ENCODE measurements at regions not wholly inside any gene's neighbourhood (a gene's known extent, or its start where the extent isn't known, plus 50 kb on each side); places are given as distances from the start of the nearest gene placed in this dataset.
A peak's percentile ranks its signal among the peaks of the same experiment; 100 is the strongest.

GRCh38 chr20:9912858-9913434, 74.1 kb upstream of the PAK5 start:
- Histone ChIP-seq H3K9ac (replicated peaks; ENCODE audit: extremely low read depth, insufficient read depth, low read length) (no peak overlapping the region), H3K4me2 (ENCODE audit: insufficient read depth, low read length) (no peak overlapping the region), H3K79me2 (ENCODE audit: control insufficient read depth, insufficient read depth, low read length) (no peaks in the 10 kb centered on the region), H2AFZ (ENCODE audit: low read depth, low read length) (no peak overlapping the region), H3K36me3 (ENCODE audit: control insufficient read depth in 2 of 2, extremely low read depth in 1 of 2, insufficient read depth in 2 of 2, low read length in 2 of 2) (no peaks in the 10 kb centered on the region), H3K4me1 (ENCODE audit: control insufficient read depth, extremely low read depth, insufficient read depth, low read length) (no peaks in the 10 kb centered on the region), H4K20me1 (replicated peaks; ENCODE audit: control insufficient read depth, extremely low read depth, insufficient read depth, low read length) (no peaks in the 10 kb centered on the region), H3K9me1 (replicated peaks; ENCODE audit: control insufficient read depth, extremely low read depth, insufficient read depth, low read length) (no peaks in the 10 kb centered on the region), H3K27ac (ENCODE audit: insufficient read depth, low read depth, low read length) (no peak overlapping the region), H3K27me3 (ENCODE audit: control insufficient read depth in 2 of 2, insufficient read depth in 2 of 2, low read length in 2 of 2) (peaks cover 4 to 6% of the 10 kb centered on the region in 2 experiments), H3K9me3 (replicated peaks; ENCODE audit: control insufficient read depth, insufficient read depth, low read length) (no peaks in the 10 kb centered on the region), H3K4me3 (replicated peaks in 1 of 3; ENCODE audit: insufficient read depth in 1 of 3, low read depth in 1 of 3, low read length in 3 of 3) (no peak overlapping the region)
- ChIA-PET CTCF (interaction anchor here (0.7 to 7.4 kb wide), 11 partner anchors 10 to 505 kb away, joined by 3 to 111 read pairs (median 5); no protein-coding TSS in a partner anchor), POLR2A (no interaction called here)
- dilution Hi-C loops (cut with MboI; ENCODE audit: extremely low pct_ligation_motif_present, low sequenced_read_pairs), result no loop called here
- TF ChIP-seq, protein P1, sequence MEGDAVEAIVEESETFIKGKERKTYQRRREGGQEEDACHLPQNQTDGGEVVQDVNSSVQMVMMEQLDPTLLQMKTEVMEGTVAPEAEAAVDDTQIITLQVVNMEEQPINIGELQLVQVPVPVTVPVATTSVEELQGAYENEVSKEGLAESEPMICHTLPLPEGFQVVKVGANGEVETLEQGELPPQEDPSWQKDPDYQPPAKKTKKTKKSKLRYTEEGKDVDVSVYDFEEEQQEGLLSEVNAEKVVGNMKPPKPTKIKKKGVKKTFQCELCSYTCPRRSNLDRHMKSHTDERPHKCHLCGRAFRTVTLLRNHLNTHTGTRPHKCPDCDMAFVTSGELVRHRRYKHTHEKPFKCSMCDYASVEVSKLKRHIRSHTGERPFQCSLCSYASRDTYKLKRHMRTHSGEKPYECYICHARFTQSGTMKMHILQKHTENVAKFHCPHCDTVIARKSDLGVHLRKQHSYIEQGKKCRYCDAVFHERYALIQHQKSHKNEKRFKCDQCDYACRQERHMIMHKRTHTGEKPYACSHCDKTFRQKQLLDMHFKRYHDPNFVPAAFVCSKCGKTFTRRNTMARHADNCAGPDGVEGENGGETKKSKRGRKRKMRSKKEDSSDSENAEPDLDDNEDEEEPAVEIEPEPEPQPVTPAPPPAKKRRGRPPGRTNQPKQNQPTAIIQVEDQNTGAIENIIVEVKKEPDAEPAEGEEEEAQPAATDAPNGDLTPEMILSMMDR (IDR thresholded peaks at IDR 0.05; ENCODE audit: extremely low read depth in 1 of 2, insufficient read depth in 1 of 2, low read depth in 1 of 2, low read length in 2 of 2), result peak; percentile 69 to 72
- no peak for TF ChIP-seq POLR2A (IDR thresholded peaks at IDR 0.05; ENCODE audit: low read depth, low read length)
- no TSS peak for BruUV-seq (replicated peaks)
- FAIRE-seq (peak; percentile 90), DNase-seq (ENCODE audit: low read depth, low spot score) (peak; percentile 63)
- intact Hi-C loops (cut with micrococcal nuclease), result loop anchor here (1.0 kb wide), 2 partner anchors 296 to 505 kb away; no protein-coding TSS in a partner anchor

DNA sequence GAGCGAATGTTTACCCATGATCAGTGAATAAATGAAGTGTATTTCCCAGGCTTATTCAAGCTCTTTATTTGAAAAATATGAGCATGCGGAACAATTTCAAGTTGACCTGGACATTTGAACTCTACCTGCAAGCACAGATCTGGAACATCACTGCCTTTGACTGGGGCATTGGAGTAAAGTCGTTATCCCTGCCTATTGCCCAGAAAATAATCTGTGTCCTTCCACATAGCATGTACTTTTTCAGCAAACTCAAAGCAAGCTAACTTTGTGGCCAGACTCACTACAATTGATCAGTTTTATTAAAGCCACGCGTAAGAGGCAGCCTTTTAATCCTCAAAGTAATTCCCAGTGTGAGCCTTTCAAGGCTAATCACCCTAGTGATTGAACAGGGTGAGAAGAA, 73.4 kb upstream of the PAK5 start:
- dilution Hi-C loops (cut with MboI; ENCODE audit: extremely low pct_ligation_motif_present, low sequenced_read_pairs) (no loop called here), intact Hi-C loops (cut with micrococcal nuclease) (no loop called here)
- no peaks in the 10 kb centered on the region for H3K79me2 ChIP-seq (ENCODE audit: control insufficient read depth, insufficient read depth, low read length)
- no peaks in the 10 kb centered on the region for H3K4me1 ChIP-seq (ENCODE audit: control insufficient read depth, extremely low read depth, insufficient read depth, low read length)
- H3K27me3 ChIP-seq (ENCODE audit: control insufficient read depth in 2 of 2, insufficient read depth in 2 of 2, low read length in 2 of 2), result peaks cover 4% of the 10 kb centered on the region in 2 experiments
- no peak overlapping the region for H2AFZ ChIP-seq (ENCODE audit: low read depth, low read length)
- H3K9me3 ChIP-seq (replicated peaks; ENCODE audit: control insufficient read depth, insufficient read depth, low read length), result no peaks in the 10 kb centered on the region
- no peaks in the 10 kb centered on the region for H3K9me1 ChIP-seq (replicated peaks; ENCODE audit: control insufficient read depth, extremely low read depth, insufficient read depth, low read length)
- ChIA-PET POLR2A (no interaction called here), CTCF (interaction anchor here (0.7 to 7.4 kb wide), 10 partner anchors 10 to 504 kb away, joined by 3 to 111 read pairs (median 4); no protein-coding TSS in a partner anchor)
- no peak overlapping the region for H3K9ac ChIP-seq (replicated peaks; ENCODE audit: extremely low read depth, insufficient read depth, low read length)
- no peak overlapping the region for H3K27ac ChIP-seq (ENCODE audit: insufficient read depth, low read depth, low read length)
- FAIRE-seq (no peak), DNase-seq (ENCODE audit: low read depth, low spot score) (no peak)
- H4K20me1 ChIP-seq (replicated peaks; ENCODE audit: control insufficient read depth, extremely low read depth, insufficient read depth, low read length), result no peaks in the 10 kb centered on the region
- H3K4me3 ChIP-seq (replicated peaks in 1 of 3; ENCODE audit: insufficient read depth in 1 of 3, low read depth in 1 of 3, low read length in 3 of 3), result no peak overlapping the region
- TF ChIP-seq JUN (IDR thresholded peaks at IDR 0.05; ENCODE audit: borderline replicate concordance, insufficient read depth, insufficient read length, low read depth), result no peak
- no peak for TF ChIP-seq GATA2 (IDR thresholded peaks at IDR 0.05; ENCODE audit: insufficient read depth, insufficient read length, low read depth, low read length)
- TF ChIP-seq EZH2 (IDR thresholded peaks at IDR 0.05; ENCODE audit: borderline replicate concordance, low read depth, low read length, severe bottlenecking), result no peak
- no peak for TF ChIP-seq POLR2AphosphoS5 (IDR thresholded peaks at IDR 0.05; ENCODE audit: insufficient read depth, low read depth, low read length)
- TF ChIP-seq POLR2A (IDR thresholded peaks at IDR 0.05; ENCODE audit: low read depth, low read length), result no peak
- TF ChIP-seq, protein P2, sequence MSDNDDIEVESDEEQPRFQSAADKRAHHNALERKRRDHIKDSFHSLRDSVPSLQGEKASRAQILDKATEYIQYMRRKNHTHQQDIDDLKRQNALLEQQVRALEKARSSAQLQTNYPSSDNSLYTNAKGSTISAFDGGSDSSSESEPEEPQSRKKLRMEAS (IDR thresholded peaks at IDR 0.05; ENCODE audit: insufficient read depth, insufficient read length), result no peak
- no peak for TF ChIP-seq MYC (IDR thresholded peaks at IDR 0.05; ENCODE audit: low read depth, low read length)
- TF ChIP-seq, protein P1 (IDR thresholded peaks at IDR 0.05; ENCODE audit: extremely low read depth in 1 of 2, insufficient read depth in 1 of 2, low read depth in 1 of 2, low read length in 2 of 2), result no peak
- TF ChIP-seq FOS (IDR thresholded peaks at IDR 0.05; ENCODE audit: borderline replicate concordance, insufficient read depth, low read length), result no peak
- H3K4me2 ChIP-seq (ENCODE audit: insufficient read depth, low read length), result no peak overlapping the region
- BruUV-seq (replicated peaks), result no TSS peak
- H3K36me3 ChIP-seq (ENCODE audit: control insufficient read depth in 2 of 2, extremely low read depth in 1 of 2, insufficient read depth in 2 of 2, low read length in 2 of 2), result no peaks in the 10 kb centered on the region

Measured in endothelial cell of umbilical vein (primary cell).